ENCODE measurements at regions not wholly inside any gene's neighbourhood (a gene's known extent, or its start where the extent isn't known, plus 50 kb on each side); places are given as distances from the start of the nearest gene placed in this dataset.
"Not testable (repeated sequence)": the region's sequence is repeated elsewhere in the genome, so short reads cannot be mapped to it uniquely, and the experiment has no call there.

DNA sequence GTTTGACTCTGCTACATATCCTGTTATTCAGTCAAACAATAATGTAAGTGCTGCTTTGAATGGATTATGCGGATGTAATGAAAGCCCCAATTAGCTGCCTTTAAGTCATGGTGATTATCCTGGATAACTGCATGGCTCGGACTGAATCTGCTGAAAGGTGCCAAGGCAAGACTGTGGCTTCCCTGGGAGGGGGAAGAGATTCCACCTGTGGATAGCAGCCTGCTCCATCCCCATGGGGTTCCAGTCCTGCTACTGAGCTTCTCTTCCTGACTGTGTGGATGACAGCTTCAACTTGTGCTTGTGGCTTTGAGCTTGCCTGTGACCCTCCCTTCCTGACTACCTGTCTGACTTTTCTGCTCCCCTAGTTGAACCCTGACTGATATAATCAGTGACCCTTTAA, 540.0 kb upstream of the GYPC start:
- DNase-seq = no peak

DNA sequence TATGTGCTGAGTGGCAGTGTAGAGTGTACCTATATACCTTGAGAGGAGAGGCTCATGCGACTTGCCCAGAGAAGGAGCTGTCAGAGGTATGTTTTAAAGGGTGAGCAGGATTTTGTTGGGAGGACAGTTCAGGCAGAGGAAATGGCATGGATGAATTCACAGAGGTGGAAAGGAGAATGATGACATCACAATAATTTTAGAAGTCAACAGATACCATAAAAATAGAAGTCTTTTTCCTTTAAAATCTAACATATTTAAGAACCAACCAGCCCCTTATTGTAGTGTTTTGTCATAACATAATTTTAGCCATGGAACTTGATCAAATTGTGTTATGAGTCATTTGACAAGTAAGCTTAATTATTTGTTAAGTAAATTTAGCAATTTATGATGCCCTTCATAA, 538.1 kb upstream of the GYPC start:
- no peak for DNase-seq

DNA sequence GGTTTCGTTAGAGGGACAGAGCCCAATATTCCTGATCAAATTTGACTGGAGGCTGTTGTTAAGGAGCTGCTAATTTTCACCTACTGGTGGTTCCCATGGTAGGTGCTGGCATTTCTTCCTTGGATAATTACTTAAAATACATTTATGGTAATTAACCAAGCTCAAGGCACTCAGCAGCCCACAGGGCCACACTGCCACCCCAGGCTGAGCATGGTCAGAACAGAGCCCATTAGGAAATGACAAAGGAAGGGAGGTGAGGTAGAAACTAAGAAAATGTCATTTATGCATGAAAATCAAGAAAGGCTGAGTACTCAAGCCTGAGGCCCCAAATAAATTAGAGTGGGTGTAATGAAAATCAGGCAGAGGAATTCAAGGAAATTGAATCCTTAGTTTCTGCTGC, 510.2 kb upstream of the GYPC start:
- DNase-seq = no peak

DNA sequence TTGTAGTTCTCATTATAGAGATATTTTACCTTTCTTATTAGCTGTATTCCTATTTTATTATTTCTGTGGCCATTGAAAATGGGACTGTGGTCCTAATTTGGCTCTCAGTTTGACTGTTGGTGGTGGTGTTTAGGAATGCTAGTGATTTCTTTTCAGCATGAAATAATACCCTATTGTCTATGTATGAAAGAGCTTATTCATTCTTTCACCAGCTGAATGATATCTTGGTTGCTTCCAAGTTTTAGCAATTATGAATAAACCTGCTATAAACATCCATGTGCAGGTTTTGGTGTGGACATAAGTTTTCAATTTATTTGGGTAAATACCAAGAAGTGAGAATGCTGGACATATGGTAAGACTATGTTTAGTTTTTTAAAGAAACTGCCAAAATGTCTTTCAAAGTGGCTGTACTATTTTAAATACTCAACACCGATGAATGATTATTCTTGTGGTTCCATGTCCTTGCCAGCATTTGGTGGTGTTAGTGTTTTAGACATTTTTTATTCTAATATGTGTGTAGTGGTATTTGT, 501.6 kb upstream of the GYPC start:
- DNase-seq = no peak

DNA sequence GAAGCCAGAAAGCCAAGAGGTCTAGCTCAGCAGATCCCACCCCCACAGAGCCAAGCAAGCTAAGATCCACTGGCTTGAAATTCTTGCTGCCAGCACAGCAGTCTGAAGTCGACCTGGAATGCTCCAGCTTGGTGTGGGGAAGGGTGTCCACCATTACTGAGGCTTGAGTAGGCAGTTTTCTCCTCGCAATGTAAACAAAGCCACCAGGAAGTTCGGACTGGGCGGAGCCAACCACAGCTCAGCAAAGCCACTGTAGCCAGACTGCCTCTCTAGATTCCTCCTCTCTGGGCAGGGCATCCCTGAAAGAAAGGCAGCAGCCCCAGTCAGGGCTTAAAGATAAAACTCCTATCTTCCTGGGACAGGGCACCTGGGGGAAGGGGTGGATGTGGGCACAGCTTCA, 495.0 kb upstream of the GYPC start:
- DNase-seq = not testable (repeated sequence)

DNA sequence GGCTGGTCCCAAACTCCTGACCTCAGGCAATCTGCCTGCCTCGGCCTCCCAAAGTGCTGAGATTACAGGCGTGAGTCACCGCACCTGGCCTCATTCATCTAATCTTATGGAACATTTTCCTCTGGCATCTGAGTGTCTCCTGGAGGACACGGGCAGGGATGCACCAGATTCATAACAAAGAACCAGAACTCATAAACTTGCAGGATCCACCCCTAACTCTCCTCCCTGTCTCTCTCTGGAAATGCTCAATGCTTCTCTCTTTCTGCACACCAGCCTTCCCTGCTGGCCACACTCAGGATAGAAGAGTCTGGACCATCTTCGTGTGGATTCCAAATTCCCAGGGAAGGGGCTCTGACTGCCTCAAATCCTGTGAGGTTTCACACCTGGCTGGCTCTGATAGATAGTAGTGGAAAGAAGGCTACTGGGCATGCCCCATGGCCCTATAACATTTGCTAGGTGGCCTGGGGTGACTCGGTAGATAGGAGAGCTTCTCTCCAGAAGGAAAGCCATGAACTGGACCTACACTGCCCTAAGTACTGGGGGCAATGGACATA, 483.2 kb upstream of the GYPC start:
- no peak for DNase-seq

DNA sequence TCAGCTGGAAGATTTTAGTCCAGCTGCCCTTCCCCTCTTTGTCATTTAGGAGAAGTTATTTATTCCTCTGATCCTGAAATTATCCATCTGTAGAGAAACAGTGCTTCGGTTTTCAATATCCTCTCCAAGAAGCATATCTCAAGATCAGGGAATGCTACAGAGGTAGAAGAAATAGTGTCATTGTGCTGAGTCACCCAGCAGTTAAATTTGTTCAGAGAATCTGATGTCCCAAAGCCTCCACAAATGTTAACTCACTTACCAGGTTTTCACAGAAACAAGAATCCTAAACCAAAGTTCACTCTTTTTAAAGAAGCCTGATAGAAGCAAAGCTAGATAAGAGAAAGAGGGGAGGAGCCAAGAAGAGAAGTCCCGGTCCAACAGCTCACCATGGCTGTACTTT, 480.7 kb upstream of the GYPC start:
- DNase-seq = no peak

- no peak for DNase-seq
Measured at GRCh38 chr2:126177479-126177878, 478.5 kb upstream of the GYPC start.

GRCh38 chr2:126187668-126188067, 468.3 kb upstream of the GYPC start:
- no peak for DNase-seq

GRCh38 chr2:126189527-126189926, 466.4 kb upstream of the GYPC start:
- DNase-seq = no peak

- DNase-seq = no peak
Measured at GRCh38 chr2:126200538-126200937, 455.4 kb upstream of the GYPC start.

DNA sequence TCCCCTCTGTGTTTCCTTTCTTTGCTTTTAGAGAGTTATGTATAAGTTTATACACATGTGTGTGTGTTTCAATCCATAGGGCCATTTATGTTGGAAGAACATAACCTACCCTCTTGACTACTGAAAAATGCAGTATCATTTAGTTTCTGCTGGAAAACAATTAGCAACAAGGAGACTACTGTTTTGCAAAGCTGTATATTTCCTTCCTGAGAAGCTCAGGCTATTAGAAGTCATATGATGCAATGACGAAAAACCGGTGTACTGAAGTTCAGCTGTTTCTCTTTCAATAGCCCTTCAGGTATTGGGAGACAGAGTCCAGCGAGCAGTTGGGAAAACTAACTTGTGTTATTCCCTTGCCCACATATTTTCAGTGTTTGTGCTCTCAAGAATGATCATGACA, 447.7 kb upstream of the GYPC start:
- no peak for DNase-seq

DNA sequence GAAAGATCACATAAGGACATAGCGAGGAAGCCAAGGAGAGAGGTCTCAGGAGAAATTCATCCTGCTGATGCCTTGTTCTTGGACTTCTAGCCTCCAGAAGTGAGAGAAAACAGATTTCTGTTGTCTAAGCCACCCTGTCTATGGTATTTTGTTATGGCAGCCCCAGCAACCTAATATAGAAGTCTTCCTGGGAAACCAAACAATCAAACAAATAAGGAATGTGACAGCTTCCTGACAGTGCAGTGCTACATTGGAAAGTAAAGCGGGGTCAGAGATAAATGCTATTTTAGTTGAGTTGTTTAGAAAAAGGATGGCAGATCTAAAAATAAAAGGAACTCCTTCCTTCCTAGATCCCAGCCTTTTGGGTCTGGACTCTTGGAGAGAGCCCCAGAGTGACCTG, 443.2 kb upstream of the GYPC start:
- no peak for DNase-seq

DNA sequence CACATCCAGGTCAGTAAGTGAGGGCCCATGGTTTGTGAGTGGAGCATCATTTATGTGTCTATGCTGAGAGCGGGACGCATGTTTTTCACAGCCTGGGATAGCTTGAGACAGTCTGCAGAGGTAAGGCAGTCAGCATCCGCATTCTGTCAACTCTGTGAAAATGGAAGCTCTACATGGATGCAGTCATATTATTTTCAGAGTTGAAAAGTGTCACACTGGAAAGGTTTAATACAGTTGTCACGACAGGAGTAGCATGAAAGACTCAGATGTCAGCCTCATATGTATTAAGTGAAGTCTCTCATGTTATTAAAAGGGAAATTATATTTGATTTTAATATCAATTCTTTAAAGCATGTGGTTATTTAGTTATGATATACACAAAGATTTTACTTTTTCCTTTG, 436.9 kb upstream of the GYPC start:
- no peak for DNase-seq

- DNase-seq = no peak
Measured at GRCh38 chr2:126220331-126220730, 435.6 kb upstream of the GYPC start.

DNA sequence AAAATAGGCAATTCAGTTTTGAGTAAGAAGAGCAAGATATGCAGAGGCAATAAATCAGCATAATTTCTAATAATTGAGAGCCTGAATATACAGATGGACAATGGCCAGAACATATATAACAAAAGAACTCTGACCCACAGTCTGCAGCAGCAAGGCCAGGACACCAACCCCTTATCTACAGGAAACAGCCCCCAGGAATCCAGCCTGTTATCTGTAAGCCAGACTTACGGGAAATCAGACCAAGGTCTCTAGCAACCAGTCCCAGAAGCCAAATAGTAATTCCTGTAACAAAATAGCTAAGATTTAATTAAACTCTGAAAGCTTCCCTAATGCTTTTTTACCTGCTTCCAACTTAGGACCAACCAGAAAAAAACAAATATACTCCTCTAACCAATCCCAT, 434.5 kb upstream of the GYPC start:
- DNase-seq = no peak

DNA sequence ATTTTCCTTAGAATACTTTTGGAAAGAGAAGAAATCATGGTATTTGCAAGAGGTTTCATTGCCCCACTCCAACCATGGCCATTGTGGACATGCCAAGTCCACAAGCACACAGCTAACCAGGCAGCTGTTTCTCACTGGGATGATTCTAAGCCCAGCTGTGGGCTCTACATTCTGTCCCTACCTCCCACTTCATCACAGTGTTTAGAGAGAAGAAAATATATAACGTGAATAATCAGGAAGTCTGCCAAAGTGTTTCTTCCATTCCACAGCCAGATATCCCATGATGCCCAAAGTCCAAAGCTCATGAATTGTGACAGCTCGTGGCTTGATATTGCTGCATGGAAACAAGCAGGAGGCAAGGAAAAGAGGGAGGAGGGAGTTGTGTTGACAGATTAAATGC, 433.7 kb upstream of the GYPC start:
- DNase-seq = no peak

- DNase-seq = no peak
Measured at GRCh38 chr2:126224776-126225175, 431.2 kb upstream of the GYPC start.

GRCh38 chr2:126227250-126227649, 428.7 kb upstream of the GYPC start:
- no peak for DNase-seq

DNA sequence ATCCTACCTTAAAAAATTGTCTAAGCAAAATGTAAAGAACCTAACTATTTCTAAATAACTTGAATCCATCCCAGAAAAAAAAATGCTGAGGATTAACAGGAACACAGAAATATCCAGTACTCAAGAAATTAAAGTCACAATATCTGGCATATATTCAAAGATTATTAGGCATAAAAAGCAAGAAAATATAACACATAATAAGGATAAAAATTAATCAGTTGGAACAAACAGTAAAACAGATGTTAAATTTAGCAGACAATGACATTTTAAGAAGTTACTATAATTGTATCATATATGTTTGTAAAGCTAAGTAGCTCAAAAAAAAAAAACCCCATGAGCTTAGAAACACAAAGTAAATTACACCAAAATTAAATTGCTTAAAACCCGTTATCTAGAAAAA, 427.4 kb upstream of the GYPC start:
- no peak for DNase-seq

- no peak for DNase-seq
Measured at GRCh38 chr2:126238251-126238650, 417.7 kb upstream of the GYPC start.

- no peak for DNase-seq
Measured at GRCh38 chr2:126239320-126239955, 416.5 kb upstream of the GYPC start.

DNA sequence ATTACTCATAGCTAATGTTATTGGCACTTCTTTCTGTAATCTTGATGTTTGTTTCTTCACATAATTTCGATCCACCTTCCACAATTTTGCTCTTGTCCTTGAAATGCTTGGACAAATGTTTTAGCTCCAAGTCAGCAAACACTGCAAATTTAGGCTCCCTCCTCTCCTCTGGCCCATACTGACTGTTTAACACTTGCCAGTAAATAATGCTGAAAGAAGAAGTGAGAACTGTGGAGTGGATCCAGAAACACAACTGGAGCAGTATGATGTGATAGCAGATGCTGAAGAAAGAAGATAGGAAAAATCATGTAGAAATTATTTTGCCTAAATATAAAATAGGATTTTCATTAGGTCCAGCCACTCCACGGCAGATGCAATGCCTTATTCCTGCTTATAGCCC, 415.0 kb upstream of the GYPC start:
- no peak for DNase-seq

GRCh38 chr2:126241411-126241810, 414.5 kb upstream of the GYPC start:
- DNase-seq = no peak

- DNase-seq = no peak
Measured at GRCh38 chr2:126244937-126245336, 411.0 kb upstream of the GYPC start.

Data from activated naive CD4-positive, alpha-beta T cell (primary cell).